ENCODE measurements at regions not wholly inside any gene's neighbourhood (a gene's known extent, or its start where the extent isn't known, plus 50 kb on each side); places are given as distances from the start of the nearest gene placed in this dataset.

DNA sequence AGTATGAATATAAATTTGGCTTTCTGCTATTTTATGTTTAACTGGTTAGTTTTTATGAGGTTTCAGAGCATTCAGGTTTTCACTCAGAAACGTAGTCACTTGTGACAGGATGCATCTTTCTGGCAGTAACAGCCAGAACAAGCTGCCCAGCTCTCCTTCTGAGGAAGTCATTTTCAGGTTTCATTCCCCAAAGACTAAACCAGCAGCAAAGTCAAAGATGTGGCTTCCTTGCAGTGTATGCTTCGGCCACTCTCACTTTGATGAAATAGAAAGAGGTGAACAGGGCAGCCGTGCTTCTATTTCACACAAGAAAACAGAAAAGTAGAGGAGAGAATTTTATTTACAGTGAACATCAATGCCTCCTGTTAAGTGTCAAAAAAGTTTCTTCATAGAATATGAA lies 469.1 kb downstream of the BTBD3 start:
- TF ChIP-seq CTCF (IDR thresholded peaks at IDR 0.05): no peak
- no peak for TF ChIP-seq EZH2 (IDR thresholded peaks at IDR 0.05)
